ENCODE measurements at regions not wholly inside any gene's neighbourhood (a gene's known extent, or its start where the extent isn't known, plus 50 kb on each side); places are given as distances from the start of the nearest gene placed in this dataset.

DNA sequence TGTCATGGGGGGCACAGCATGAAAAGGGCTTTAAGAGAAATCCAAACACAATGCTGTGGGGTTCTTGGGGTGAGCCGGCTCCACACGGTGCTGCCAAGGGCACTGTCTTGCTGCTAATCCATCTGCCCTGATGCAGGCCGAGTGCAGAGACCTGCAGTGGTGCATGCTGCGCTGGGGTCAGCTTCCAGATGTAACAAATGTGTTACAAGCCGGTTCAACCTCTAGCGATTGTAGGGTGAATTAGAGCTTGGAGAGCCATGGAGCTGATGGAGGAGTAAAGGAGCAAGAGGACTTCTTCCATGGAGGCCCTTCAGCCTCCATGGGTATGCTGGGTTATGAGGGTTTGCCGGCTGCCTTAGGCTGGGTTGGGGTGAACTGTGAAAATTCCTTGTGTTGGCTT is 402.3 kb downstream of the TYW1 start:
- intact Hi-C loops (cut with DNase I; ENCODE audit: low total_unique reads): no loop called here
- Histone ChIP-seq H3K9me3 (peaks cover 0 to 13% (median 3%) of the 10 kb centered on the region in 3 donors), H3K36me3 (no peaks in the 10 kb centered on the region), H3K4me1 (no peaks in the 10 kb centered on the region), H3K4me3 (no peak overlapping the region), H3K27ac (no peak overlapping the region), H3K27me3 (no peaks in the 10 kb centered on the region)
- TF ChIP-seq, protein P1, sequence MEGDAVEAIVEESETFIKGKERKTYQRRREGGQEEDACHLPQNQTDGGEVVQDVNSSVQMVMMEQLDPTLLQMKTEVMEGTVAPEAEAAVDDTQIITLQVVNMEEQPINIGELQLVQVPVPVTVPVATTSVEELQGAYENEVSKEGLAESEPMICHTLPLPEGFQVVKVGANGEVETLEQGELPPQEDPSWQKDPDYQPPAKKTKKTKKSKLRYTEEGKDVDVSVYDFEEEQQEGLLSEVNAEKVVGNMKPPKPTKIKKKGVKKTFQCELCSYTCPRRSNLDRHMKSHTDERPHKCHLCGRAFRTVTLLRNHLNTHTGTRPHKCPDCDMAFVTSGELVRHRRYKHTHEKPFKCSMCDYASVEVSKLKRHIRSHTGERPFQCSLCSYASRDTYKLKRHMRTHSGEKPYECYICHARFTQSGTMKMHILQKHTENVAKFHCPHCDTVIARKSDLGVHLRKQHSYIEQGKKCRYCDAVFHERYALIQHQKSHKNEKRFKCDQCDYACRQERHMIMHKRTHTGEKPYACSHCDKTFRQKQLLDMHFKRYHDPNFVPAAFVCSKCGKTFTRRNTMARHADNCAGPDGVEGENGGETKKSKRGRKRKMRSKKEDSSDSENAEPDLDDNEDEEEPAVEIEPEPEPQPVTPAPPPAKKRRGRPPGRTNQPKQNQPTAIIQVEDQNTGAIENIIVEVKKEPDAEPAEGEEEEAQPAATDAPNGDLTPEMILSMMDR (IDR thresholded peaks at IDR 0.05): no peak
- no peak for DNase-seq

DNA sequence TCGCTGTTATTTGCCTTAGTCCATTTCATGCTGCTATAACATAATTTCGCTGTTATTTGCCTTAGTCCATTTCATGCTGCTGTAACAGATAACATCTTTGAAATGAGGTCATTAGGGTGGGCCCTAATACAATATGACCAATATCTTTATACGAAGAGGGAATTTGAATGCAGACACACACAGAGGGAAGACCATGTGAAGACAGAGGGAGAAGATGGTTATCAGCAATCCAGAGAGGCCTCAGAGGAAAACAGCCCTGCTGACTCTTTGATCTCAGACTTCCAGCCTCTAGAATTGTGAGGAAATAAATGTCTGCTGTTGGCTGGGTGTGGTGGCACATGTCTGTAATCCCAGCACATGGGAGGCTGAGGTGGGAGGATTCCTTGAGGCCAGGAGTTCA is 404.9 kb downstream of the TYW1 start:
- Histone ChIP-seq H3K27ac (no peak overlapping the region), H3K36me3 (no peaks in the 10 kb centered on the region), H3K27me3 (no peaks in the 10 kb centered on the region), H3K4me3 (no peak overlapping the region), H3K9me3 (peaks cover 0 to 13% (median 3%) of the 10 kb centered on the region in 3 donors), H3K4me1 (no peaks in the 10 kb centered on the region)
- intact Hi-C loops (cut with DNase I; ENCODE audit: low total_unique reads): no loop called here
- DNase-seq: no peak
- TF ChIP-seq, protein P1 (IDR thresholded peaks at IDR 0.05): no peak

DNA sequence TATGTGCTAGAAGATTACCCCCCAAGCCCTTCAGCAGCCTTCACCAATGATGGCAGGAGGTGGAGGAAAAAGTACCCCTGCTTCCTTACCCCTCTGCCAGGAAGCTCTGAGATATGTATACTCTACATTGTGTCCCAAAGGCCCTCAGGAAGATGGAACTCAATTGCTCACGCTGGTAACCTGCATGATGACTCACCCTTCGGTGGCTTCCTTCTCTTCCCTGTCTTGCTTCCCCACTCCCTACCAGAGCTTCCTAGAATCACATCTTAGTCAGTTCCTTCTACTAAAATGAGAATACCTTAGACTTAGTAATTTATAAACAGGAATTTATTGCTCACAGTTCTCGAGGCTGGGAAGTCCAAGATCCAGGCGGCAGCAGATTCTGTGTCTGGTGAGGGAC is 405.6 kb downstream of the TYW1 start:
- Histone ChIP-seq H3K4me3 (no peak overlapping the region), H3K27me3 (no peaks in the 10 kb centered on the region), H3K4me1 (no peaks in the 10 kb centered on the region), H3K9me3 (peaks cover 0 to 13% (median 3%) of the 10 kb centered on the region in 3 donors), H3K36me3 (no peaks in the 10 kb centered on the region), H3K27ac (no peak overlapping the region)
- TF ChIP-seq, protein P1 (IDR thresholded peaks at IDR 0.05): no peak
- no peak for DNase-seq
- intact Hi-C loops (cut with DNase I; ENCODE audit: low total_unique reads): no loop called here

DNA sequence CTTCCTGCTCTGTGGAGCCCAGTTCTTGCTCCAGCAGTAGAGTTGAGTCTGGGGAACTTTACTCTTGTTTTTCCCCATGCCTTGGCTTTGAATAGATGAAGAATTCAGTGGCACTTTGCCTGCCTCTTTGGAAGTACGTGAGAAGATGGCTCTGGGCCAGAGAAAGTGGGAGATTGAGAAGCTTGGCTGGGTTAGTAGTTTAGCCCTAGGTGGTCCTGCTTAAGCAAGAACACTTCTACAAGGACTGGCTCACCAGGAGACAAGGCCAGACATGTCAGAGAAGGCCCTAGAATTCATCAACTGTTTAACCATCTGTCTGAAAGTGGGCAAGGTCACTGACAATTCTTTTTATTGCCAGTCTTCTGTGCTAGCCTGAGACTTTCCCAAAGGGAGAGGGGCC is 410.3 kb downstream of the TYW1 start:
- H3K9me3 ChIP-seq: peaks cover 0 to 4% (median 0%) of the 10 kb centered on the region in 3 donors
- no peak overlapping the region for H3K27ac ChIP-seq
- no peaks in the 10 kb centered on the region for H3K27me3 ChIP-seq
- H3K36me3 ChIP-seq: no peaks in the 10 kb centered on the region
- intact Hi-C loops (cut with DNase I; ENCODE audit: low total_unique reads): no loop called here
- TF ChIP-seq, protein P1 (IDR thresholded peaks at IDR 0.05): no peak
- H3K4me1 ChIP-seq: no peaks in the 10 kb centered on the region
- DNase-seq: no peak
- H3K4me3 ChIP-seq: no peak overlapping the region

DNA sequence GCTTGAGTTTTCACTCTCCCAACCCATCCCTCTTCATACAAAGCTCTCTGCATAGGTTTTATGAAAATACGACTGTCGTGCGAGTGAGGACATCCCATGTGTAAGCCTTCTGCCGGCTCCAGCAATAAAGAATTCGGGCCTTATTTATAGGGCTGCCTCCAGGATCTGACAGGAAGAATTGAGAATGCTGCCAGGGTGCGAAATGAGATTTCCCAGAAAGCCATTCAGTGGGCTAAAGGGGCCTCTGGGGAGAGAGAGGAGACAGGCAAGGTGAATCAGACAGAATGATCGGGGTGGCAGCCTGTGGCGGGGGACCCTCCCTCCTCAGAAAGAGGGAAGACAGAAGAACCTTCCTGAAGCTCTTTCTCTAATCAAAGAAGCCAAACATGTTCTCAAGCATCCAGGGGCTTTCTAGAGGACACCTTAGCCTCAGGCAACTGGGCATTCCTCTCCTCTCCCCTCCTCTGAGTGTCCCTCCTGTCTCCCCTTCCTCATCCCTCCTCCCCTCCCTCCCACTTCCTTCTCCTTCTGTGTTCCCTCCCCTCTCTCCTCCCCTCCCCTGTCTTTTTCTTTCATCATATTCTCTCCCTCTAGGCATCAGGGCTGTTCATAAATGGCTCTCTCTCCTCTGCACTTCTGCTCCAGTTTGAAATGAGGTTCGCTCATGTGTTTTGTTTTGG is 410.9 kb downstream of the TYW1 start:
- H3K36me3 ChIP-seq: no peaks in the 10 kb centered on the region
- TF ChIP-seq, protein P1 (IDR thresholded peaks at IDR 0.05): no peak

More for the DNA sequence above, 410.9 kb downstream of the TYW1 start:
- Histone ChIP-seq H3K9me3 (peaks cover 0 to 4% (median 0%) of the 10 kb centered on the region in 3 donors), H3K27ac (no peak overlapping the region), H3K27me3 (no peaks in the 10 kb centered on the region), H3K4me3 (no peak overlapping the region), H3K4me1 (no peaks in the 10 kb centered on the region)
- intact Hi-C loops (cut with DNase I; ENCODE audit: low total_unique reads): no loop called here
- DNase-seq: no peak
